ENCODE measurements at regions not wholly inside any gene's neighbourhood (a gene's known extent, or its start where the extent isn't known, plus 50 kb on each side); places are given as distances from the start of the nearest gene placed in this dataset.
"Not testable (repeated sequence)": the region's sequence is repeated elsewhere in the genome, so short reads cannot be mapped to it uniquely, and the experiment has no call there.

DNA sequence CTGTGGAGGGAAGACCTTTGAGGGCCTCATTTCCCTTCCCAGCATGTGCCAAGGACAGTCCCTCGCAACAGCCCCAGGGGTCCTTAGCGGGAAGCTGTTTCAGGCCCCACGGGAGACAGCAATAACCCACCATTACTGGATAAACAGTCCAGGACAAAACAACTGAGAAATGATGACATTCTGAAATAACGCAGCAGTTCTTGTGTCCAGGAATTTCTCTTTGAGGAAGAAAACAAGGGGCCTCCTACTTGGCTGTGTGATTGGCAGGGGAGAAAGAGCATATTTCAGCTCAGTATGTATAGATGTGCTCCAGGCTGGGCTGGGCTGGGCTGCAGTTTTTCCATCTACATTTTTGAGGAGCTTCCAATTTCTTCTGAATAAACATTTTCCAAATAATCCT is 82.2 kb upstream of the THBS1 start:
- no peak for DNase-seq (ENCODE audit: low read depth, low spot score)

DNA sequence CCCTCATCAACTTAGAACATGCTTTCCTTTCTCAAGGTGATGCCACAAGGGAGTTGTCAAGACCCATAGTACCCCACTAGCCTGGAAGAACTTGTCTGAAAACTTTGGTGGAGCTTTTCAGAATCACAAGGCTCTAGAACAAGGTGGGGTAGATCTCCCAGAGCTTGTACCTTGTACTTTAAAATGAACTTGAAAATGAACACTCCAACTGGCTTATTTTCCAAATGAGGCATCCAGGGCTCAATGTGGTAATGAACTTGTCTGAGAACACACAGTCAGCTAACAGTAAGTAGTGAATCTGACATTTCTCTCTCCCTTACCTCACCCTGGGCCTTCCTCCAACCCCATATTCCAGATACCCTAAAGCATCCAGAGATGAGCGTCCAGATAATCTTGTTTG is 81.8 kb upstream of the THBS1 start:
- DNase-seq (ENCODE audit: low read depth, low spot score) = no peak

GRCh38 chr15:39499681-39500080 is 81.2 kb upstream of the THBS1 start:
- no peak for DNase-seq (ENCODE audit: low read depth, low spot score)

DNA sequence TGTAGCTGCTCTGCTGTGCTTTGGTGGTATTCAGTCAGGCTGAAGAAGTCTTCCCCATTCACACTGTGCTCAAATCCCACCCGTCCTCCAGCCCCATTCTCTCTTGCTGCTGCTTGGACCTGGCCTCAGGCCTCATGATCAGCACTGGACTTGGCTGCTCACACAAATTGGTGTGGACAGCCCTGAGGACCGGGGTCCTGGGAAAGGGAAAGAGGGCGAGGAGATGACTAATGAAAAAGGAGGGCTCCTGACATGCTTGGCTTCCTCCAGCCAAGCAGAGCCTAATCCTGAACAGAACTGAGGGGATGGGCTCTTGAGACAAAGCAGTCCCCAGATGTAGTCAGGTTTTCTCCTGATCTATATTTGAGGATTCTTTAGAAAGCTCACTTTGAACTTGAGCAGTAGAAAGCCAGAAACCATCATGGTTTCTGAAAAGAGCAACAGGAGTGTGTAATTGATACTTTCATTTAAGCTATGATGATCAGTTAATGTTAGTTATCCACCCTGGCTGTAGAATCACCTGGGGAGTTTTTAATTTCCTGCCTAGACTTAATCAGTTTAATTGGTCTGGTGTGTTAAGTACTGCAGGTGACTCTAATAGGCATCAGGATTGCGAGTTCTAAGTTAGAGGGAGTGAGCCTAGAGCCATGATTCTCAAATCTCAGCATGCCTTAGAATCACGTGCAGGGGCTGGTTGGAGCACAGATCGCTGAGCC is 79.4 kb upstream of the THBS1 start:
- no peak for DNase-seq (ENCODE audit: low read depth, low spot score)

- no peak for DNase-seq (ENCODE audit: low read depth, low spot score)
Measured at GRCh38 chr15:39502082-39502447, 78.8 kb upstream of the THBS1 start.

DNA sequence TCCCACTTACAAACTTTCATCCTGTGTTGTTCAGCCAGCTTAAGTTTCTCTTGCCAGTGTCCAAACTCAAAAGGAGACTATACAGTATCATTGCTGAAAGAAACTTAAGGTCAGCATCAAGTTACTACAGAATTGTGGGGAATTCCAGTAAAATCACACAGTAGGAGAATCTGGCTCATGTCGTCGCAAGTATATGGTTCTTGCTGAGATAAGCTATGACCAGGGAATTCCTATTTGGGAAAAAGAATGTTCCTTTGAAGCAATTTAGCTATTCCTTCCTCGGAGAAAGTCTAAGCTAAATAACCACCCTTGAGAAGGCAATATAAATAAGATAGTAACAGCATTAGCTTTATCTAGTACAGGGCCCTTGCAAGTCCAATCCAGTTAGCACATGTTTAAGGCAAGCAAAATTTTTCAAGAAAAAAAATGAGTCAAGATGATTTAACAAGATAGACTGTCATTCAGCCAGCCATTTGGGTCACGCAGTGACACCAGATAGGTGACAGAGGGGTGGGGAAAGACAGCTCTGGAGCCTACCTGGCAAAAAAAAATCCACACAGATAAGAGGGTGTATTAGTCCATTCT is 78.2 kb upstream of the THBS1 start:
- DNase-seq (ENCODE audit: low read depth, low spot score) = no peak

- DNase-seq (ENCODE audit: low read depth, low spot score) = no peak
Measured at GRCh38 chr15:39503526-39503925, 77.4 kb upstream of the THBS1 start.

GRCh38 chr15:39504808-39505207 is 76.1 kb upstream of the THBS1 start:
- DNase-seq (ENCODE audit: low read depth, low spot score) = no peak

DNA sequence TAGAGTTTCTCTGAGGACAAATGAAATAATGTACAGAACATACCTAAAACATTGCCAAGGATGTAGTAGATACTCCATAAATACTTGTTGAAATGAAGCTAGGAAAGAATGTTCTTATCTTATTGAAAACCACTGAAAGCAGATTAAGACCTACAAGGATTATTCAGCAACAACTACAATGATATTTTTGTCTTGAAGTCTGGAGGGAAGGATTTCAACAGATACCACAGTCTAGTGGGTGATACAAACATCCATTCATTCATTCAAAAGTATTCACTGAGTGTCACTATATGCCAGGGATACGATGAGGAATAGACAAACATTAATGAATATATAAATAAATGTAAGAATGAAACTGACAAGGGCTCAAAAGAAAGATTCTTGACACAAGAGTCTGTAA is 74.7 kb upstream of the THBS1 start:
- DNase-seq (ENCODE audit: low read depth, low spot score) = no peak

GRCh38 chr15:39508536-39508935 is 72.3 kb upstream of the THBS1 start:
- DNase-seq (ENCODE audit: low read depth, low spot score) = no peak

DNA sequence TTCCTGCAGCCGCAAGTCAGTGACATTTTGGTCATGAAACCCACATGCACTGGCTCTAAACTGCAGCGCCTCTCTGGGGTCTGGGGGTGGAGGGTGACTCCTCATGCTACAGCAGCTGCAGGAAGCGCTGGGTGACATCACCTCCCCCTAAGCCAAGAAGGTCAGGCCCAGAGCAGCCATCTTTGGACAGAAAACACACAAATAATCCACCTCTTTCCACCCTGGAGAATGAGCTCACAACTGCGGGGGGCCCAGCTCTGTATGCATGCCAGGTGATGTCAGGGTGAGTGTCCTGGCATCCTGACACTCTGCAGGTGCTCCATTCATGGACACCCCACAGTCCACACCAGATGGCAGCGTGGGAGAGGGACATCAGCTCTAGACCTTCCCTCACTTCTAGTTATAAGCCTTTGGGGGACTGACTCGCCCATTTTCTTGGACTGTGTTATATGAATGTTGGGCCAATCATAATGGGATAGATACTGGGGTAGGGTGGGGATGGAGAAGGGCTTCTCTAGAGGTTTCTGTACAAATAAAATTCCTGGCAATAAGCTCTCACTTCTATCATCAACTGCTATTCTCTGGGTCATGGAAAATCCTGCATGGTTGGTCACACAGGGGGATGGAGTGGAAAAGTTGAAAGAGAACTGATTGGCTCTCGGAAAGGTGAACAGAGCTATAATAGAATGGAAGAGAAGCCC is 70.7 kb upstream of the THBS1 start:
- DNase-seq (ENCODE audit: low read depth, low spot score) = no peak

DNA sequence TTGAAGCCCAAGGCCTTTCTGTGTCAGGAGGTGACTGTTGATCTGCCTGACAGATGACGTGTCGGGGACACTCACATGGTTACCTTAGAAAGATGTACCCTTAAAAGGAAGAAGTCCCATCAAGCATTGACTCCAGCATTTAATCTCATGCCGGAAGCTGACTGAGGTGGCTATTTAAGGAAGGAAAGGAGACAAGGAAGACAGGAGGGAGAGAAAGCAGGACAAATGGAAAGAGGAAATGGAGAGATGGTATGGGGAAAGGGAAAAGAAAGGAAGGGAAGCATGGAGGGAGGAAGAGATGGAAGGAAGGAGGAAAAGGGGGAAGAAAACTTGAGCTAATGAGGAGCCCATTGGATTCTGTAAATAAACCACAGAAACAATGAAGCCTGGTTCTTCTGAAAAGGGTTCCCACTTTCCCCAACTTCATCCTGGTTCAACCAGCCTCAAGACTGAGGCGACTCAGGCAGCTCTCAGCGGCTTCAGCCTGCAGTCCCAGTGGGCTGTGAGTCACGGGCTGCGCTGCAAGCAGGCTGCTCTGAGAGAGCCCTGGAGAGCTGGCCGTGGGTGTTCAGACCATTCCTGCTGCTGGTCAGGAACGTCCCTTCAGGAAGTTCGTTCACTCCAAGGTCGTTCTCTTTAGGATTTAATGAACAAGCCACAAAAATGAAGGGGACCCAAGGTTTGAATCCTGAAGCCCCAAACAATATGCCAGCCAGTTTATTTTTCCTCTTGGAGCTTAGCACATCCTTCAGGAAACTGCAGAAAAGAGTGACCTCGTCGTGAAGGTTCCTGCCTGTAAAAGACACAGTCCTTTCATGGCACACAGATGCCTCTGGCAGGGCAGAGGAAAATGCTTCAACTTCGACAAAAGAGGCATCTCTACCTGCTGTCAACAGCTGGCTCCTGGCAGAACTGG is 69.6 kb upstream of the THBS1 start:
- DNase-seq (ENCODE audit: low read depth, low spot score) = no peak

DNA sequence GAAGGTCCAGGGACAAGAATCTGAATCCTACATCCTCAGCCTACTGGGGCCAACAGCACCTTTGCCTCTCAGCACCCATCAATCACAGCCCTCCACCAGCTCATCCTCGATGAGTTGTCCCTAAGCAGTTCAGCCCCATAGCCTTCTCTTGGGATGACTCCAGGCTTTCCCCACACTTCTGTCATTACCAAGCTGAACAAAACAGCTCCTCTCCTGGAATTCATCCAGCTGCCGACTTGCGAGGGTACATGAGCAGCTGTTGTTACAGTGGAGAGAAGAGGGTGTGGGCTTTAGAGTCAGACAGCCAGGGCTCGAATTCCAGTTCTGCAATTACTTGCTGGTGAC is 69.0 kb upstream of the THBS1 start:
- no peak for DNase-seq (ENCODE audit: low read depth, low spot score)

GRCh38 chr15:39512643-39513042 is 68.2 kb upstream of the THBS1 start:
- no peak for DNase-seq (ENCODE audit: low read depth, low spot score)

DNA sequence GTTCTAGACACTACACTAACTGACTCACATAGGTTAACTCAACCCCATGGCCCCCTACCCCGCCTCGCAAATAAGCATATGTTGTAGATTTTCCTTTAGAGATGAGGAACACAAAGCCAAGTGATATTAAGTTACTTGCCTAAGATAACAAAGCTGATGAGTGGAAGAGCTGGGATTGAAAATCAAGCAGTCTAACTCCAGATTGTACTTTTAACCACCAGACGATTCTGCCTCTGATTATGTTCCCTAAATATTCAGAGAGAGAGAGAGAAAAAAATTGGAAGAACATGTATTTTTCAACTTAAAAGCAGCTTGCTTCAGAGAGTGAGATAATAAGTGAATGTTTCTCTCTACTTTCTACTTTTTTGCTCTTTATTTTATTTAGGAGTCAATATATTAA is 66.9 kb upstream of the THBS1 start:
- no peak for DNase-seq (ENCODE audit: low read depth, low spot score)

- no peak for DNase-seq (ENCODE audit: low read depth, low spot score)
Measured at GRCh38 chr15:39514933-39515332, 65.9 kb upstream of the THBS1 start.

GRCh38 chr15:39515765-39516164 is 65.1 kb upstream of the THBS1 start:
- no peak for DNase-seq (ENCODE audit: low read depth, low spot score)

DNA sequence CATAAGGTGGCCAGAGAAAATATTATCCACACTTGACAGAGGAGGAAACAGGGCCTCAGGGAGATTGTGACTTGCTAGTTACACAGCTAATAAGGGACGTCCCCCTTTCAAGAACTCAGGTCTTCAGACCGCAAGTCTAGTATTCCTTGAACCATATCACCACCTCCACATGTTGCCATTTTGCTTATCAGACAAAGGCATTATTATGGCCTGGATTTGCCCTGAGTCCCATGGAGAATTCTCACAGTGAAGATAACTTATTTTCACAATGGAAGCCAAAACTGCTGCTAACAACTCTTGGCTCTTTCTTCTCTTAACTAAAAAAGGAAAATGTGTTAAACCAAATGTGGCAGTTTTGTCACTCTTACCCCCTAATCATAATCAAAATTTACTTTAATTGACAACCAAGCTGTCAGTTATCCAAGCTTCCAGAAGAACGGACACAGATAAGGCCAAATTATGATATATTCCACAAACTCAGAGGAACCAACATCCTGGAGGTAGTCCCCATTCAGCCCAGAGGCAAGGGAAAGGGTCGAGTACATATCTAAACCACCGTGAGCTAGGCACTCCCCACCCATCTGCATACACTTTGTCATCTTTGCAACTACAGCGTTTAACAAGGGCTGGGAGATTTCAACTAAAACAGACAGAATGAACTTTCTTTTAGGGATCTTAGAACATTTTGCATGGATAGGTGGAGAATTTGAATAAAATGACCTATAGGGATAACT is 63.6 kb upstream of the THBS1 start:
- DNase-seq (ENCODE audit: low read depth, low spot score) = no peak

DNA sequence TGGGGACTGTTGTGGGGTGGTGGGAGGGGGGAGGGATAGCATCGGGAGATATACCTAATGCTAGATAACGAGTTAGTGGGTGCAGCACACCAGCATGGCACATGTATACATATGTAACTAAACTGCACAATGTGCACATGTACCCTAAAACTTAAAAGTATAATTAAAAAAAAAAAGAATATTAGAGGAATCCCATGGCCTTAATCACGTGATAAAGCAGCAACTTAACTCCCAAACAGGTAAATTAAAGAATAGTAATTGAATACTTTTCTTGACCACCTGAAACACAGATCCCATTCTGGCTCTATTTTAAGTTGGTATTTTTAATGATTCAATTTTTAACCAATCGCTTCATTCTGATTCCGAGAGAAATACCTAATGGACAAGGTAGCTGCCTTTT is 56.9 kb upstream of the THBS1 start:
- DNase-seq (ENCODE audit: low read depth, low spot score) = not testable (repeated sequence)

- DNase-seq (ENCODE audit: low read depth, low spot score) = no peak
Measured at GRCh38 chr15:39529457-39529856, 51.4 kb upstream of the THBS1 start.

DNA sequence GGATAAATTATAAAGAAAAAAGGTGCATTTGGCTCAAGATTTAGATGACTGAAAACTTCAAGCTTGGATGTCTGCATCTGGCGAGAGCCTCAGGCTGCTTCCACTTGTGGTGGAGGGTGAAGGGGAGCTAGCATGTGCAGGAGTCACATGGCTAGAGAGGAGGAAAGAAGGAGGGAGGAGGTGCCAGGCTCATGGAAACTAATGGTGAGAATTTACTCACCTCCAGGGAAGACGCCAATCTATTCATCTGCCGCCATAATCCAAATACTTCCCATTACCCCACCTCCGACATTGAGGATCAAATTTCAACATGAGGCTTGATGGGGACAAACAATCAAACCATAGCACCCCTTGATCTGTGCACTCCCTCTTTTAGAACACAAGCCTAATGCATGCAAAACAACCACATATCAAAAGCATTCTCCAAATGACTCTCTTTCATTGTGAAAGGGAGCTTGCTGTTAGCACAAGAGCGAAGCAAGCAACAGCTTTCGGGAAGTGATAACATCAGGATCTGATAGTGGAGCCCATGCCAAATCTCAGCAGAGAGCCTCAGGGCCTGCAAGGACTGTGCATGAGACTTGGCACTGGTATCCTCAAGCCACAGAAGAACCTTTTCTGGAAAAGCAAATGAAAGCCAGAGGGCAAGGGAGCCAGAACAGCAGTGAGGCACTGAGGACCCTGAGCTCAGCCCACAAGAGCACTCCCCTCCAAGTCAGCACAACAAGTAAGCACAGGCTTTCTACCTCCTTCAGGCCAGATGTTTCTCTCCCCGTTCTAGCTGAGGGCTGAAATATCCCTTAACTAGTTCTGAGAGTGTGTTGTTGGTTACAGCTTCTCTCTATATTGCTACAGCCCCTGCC is 50.2 kb upstream of the THBS1 start:
- DNase-seq (ENCODE audit: low read depth, low spot score) = peak; percentile 40

All from iPS DF 19.7 (cell line).